ENCODE measurements at regions not wholly inside any gene's neighbourhood (a gene's known extent, or its start where the extent isn't known, plus 50 kb on each side); places are given as distances from the start of the nearest gene placed in this dataset.
"Not testable (repeated sequence)": the region's sequence is repeated elsewhere in the genome, so short reads cannot be mapped to it uniquely, and the experiment has no call there.

- DNase-seq (ENCODE audit: low spot score), result no peak
These were observed 107.1 kb upstream of the CADM1 start for GRCh38 chr11:115611343-115611742.

- DNase-seq (ENCODE audit: low spot score), result no peak
These were observed 106.7 kb upstream of the CADM1 start for GRCh38 chr11:115610908-115611307.

GRCh38 chr11:115610234-115610633 is 106.0 kb upstream of the CADM1 start:
- DNase-seq (ENCODE audit: low spot score), result not testable (repeated sequence)

GRCh38 chr11:115608976-115609375 is 104.8 kb upstream of the CADM1 start:
- DNase-seq (ENCODE audit: low spot score), result no peak

GRCh38 chr11:115607621-115608221 is 103.5 kb upstream of the CADM1 start:
- no peak for DNase-seq (ENCODE audit: low spot score)

- DNase-seq (ENCODE audit: low spot score), result no peak
These were observed 102.4 kb upstream of the CADM1 start for GRCh38 chr11:115606498-115607220.

- DNase-seq (ENCODE audit: low spot score), result no peak
These were observed 101.8 kb upstream of the CADM1 start for GRCh38 chr11:115605871-115606497.

GRCh38 chr11:115605397-115605796 is 101.2 kb upstream of the CADM1 start:
- DNase-seq (ENCODE audit: low spot score), result not testable (repeated sequence)

- no peak for DNase-seq (ENCODE audit: low spot score)
These were observed 94.9 kb upstream of the CADM1 start for GRCh38 chr11:115599125-115599524.

GRCh38 chr11:115598257-115598901 is 94.2 kb upstream of the CADM1 start:
- no peak for DNase-seq (ENCODE audit: low spot score)

GRCh38 chr11:115591380-115591779 is 87.2 kb upstream of the CADM1 start:
- no peak for DNase-seq (ENCODE audit: low spot score)

GRCh38 chr11:115590254-115590653 is 86.0 kb upstream of the CADM1 start:
- no peak for DNase-seq (ENCODE audit: low spot score)

- DNase-seq (ENCODE audit: low spot score), result no peak
These were observed 83.6 kb upstream of the CADM1 start for GRCh38 chr11:115587718-115588342.

GRCh38 chr11:115585361-115586024 is 81.3 kb upstream of the CADM1 start:
- no peak for DNase-seq (ENCODE audit: low spot score)

- no peak for DNase-seq (ENCODE audit: low spot score)
These were observed 77.8 kb upstream of the CADM1 start for GRCh38 chr11:115581871-115582639.

GRCh38 chr11:115580927-115581680 is 76.9 kb upstream of the CADM1 start:
- DNase-seq (ENCODE audit: low spot score), result peak; percentile 56

GRCh38 chr11:115580416-115580815 is 76.2 kb upstream of the CADM1 start:
- DNase-seq (ENCODE audit: low spot score), result no peak

- DNase-seq (ENCODE audit: low spot score), result no peak
These were observed 75.1 kb upstream of the CADM1 start for GRCh38 chr11:115579181-115579825.

- no peak for DNase-seq (ENCODE audit: low spot score)
These were observed 74.1 kb upstream of the CADM1 start for GRCh38 chr11:115578275-115578674.

GRCh38 chr11:115577701-115578100 is 73.5 kb upstream of the CADM1 start:
- DNase-seq (ENCODE audit: low spot score), result no peak
